OCI-LY1 (cell line): ENCODE measurements at regions not wholly inside any gene's neighbourhood (a gene's known extent, or its start where the extent isn't known, plus 50 kb on each side); places are given as distances from the start of the nearest gene placed in this dataset.
"Not testable (repeated sequence)": the region's sequence is repeated elsewhere in the genome, so short reads cannot be mapped to it uniquely, and the experiment has no call there.

Experiments
- CTCF ChIP-seq: fragments of 200-600 bp; sonication (generic), shearing (Covaris generic); IDR thresholded peaks from 2 replicates; pipeline ENCODE4 v1.5.1; 2017; ENCODE audit warnings: mild to moderate bottlenecking, antibody characterized with exemption, low read length, moderate library complexity, mixed read lengths
- EZH2 ChIP-seq: fragments of 200-600 bp; sonication (generic), shearing (Covaris generic); IDR thresholded peaks from 2 replicates; pipeline ENCODE4 v1.8.0; 2017; ENCODE audit warnings: borderline replicate concordance, mixed run types, mild to moderate bottlenecking, antibody characterized with exemption, low read length, moderate library complexity, mixed read lengths

GRCh38 chr14:30363219-30363880, 195.6 kb upstream of the G2E3 start:
- not testable (repeated sequence) for TF ChIP-seq EZH2, CTCF
